Activated CD4-positive, alpha-beta T cell treated with anti-CD3 and anti-CD28 coated beads, Interleukin-2, amount 50 U/mL, for 48 hours (primary cell): ENCODE measurements at regions not wholly inside any gene's neighbourhood (a gene's known extent, or its start where the extent isn't known, plus 50 kb on each side); places are given as distances from the start of the nearest gene placed in this dataset.
"Not testable (repeated sequence)": the region's sequence is repeated elsewhere in the genome, so short reads cannot be mapped to it uniquely, and the experiment has no call there.

ENCODE experiments used
- DNase-seq, 2 experiments: peaks; one replicate each; pipeline ENCODE4 v3.0.0-alpha.2; 2020

DNA sequence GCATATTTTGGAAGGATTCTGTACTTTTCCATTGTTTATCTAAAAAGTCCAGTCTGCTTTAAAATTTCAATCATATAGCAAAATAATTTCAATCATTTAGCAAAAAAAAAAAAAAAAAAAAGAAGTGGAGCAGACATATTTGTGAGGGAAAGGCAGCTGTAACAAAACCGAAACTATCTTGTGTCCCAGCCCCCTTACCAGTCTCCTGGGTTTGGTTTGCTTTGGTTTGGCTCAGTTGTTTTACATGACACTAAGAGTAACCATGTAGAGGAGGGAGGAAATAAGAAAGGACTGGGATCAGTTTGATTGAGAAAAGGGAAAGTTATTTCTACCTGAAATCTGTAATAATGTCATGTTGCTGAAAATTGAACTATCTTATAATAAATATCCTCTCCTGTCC is 158.8 kb upstream of the GADL1 start:
- DNase-seq, result no peak

DNA sequence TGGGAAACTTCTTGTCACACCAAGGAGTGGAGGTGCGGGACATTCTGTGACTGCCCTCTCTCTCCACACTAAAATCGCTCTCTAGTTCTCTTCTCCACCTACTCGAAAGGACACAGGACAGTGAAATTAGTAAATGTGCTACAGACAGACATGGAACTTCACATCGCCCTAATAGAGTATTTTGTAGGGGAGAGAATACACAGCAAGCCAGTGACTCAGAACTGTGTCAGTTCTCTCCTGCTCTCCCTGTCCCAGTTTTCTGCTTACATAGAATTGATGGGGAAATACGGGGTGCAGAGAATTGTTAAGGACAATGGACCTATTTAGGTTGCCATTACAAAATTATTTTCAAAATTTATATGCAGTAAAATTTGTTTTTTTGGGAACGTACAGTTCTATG is 159.6 kb upstream of the GADL1 start:
- no peak for DNase-seq

DNA sequence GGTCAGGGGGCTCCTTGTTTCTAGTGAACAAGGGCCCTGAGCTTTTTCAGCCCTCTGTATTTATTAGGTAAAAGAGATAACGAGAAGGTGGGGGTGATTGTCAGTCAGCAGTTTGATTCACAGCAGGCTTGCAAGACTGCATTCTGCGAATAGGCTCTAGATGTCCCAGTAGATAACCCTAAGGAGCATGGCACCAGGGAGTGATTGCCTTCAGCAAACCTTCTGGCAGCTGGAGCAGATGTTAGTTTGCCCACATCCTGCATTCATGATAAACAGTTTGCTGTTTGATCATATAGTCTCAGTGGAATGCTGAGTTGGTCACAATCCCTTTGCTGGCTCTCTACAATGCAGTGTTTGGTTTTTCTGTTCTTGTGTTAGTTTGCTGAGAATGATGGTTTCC is 161.3 kb upstream of the GADL1 start:
- DNase-seq, result no peak

DNA sequence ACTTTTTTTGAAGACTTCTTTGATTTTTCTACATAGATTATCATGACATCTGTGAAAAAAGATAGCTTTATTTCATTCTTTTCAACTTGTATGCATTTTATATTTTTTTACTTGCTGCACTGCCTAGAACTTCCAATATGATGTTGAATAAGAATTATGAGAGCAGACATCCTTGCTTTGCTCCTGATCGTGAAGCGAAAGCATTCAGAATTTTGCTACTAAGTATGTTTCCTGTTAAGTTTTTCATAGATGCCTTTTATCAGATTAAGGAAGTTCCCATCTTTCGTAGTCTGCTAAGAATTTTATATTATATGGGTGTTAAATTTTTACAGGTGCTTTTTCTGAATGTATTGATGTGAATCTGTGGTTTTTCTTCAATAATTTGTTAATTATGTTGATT is 163.4 kb upstream of the GADL1 start:
- no peak for DNase-seq

DNA sequence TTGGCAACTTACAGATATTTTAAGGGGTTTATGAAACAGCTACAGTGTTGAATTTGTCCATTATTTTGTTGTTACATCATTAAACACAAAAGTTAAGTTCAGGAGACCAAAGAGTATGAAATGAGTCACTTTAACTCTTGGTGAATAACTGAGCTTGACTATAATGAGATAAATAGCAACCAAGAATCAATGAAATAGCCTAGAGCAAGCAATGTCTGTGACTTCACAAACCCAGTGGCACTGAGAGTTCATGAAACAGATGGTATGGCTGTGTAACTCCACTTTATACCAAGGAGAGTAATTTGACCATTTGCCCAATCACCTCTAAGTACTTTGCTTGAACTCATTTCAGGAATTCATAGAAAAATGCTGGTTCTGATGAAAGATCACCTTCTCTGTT is 169.6 kb upstream of the GADL1 start:
- no peak for DNase-seq

DNA sequence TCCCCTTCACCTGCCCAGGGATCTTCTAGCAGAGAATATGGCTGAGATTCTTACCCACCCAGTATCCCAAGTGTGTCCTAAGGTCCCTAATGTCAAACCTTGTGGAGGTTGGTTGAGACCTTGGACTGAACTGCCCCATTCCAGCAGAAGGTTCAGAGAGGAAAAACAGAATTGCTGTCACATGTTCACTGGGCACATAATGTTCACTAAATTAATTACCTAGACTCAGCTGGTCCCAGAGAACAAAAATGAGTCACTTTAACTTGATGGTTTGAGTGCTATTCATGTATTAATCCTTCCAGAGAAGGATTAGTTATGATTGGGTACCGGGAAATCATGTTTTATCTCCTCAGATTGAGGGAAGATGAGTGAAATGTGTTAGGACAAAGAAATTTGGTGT is 171.3 kb upstream of the GADL1 start:
- DNase-seq, result no peak

DNA sequence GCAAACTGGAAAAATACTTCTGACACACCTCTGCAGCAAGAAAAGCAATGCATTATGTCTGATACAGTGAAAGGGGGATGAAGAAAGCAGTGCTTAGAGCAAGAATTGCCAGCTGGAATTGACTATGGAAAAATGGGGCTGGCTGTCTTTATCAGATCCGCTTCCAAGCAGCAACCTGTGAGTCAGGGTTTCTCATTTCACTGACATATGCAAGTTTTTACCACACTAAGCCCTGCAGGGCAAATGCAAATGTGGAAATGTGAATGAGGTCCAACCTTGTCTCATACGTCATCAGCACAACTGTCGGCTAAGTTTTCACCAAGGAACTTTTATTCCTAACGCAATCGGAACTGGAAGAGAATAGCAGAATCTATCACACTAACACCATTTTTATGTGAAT is 172.5 kb upstream of the GADL1 start:
- no peak for DNase-seq

DNA sequence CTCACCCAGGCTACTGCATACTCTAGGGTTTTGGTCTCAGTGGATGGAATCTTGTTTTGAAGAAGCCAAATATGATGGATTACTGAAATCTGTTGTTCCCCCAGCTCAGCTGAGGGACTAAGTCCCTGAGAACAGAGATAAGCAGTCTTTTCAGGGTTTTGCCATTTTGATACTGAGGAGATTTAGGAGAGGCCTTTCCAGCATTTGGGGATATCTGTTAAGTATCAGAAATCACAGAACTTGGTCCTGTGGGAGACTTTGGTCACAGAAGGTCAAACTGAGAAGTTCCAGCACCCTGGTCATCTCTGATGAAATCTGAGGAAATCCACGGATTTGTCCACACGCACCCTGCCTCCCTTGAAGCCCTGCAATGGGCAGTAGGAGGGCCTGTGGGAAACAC is 181.0 kb upstream of the GADL1 start:
- no peak for DNase-seq

DNA sequence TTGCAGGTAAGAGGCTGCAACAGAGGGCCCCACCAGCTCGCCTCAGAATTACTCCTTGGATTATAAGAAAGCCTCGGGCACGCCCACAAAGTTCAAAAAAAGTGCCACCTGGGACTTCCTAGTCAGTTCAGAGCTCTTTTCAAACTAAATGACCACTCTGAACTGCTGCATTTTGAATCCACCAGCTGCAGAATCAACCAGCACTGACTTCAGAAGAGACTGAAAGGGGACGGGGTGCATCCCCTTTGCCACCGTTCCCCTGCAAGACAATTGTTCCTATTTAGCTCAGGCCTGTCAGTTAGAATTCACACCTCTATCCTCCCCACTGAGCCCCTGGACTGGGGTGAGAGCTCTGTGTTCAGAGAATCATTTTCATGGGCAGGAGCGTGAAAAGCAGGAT is 181.4 kb upstream of the GADL1 start:
- no peak for DNase-seq

DNA sequence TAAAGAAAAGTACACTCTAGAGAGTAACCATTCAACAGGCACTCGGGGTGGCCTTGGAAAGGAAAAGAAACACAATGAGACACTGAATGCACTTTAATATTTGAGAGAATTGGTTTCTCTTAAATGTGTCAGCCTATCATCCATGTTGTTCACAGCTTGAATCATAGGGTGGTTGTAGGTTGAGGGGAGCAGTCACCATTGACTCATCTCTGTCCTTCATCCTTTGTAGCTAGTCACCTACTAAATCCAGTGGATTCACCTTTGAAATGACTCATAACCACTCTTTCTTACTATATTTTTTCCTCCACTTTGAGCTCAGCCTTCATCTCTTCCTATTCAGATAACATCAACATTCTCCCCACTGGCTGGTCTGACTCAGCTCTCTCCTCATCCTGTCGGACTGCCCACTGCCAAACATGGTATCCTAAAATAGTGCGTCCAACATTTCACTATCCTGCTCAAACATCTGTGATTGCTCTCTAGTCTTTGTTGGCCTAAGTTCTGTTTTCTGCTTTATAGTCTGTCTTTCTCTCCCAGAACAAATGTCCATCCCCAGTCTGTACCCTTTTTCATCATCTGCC is 182.7 kb upstream of the GADL1 start:
- peak; percentile 40 to 61 for DNase-seq

DNA sequence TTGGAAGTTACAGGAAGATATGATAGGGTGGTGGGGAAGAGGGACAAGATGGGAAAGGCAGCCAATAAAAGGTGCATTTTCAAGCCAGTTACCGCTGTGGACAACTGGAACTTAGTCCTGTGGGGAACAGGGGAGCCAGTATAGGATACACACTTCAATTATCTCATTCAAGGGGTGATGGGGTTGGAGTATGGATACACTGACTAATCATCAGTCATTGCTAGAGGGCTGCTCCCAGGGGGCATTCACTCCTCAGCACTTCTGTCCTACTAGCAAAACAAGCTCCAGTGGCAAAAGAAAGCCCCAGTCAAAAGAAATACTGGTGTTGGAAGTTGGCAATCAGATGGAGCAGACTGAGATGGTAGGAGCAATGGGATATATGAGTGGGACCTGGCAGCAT is 183.4 kb upstream of the GADL1 start:
- DNase-seq, result no peak

DNA sequence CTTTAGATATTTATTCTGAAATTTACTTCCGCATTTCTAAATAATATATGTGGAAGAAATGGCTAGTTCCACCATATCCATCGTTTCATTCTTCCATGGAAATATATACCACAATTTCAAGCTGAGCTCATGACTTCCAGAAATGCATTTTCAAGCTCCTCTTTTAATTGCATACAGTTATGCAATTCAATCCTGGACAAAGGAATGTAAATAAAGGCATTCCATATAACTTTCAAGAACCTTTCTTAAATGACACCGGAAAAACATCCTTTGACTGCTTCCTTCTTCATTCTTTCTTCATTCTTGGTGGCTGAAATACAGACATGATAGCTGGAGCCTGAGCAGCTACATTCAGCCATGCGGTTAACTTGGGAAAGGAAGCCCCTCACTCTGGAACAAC is 185.2 kb upstream of the GADL1 start:
- DNase-seq, result no peak

DNA sequence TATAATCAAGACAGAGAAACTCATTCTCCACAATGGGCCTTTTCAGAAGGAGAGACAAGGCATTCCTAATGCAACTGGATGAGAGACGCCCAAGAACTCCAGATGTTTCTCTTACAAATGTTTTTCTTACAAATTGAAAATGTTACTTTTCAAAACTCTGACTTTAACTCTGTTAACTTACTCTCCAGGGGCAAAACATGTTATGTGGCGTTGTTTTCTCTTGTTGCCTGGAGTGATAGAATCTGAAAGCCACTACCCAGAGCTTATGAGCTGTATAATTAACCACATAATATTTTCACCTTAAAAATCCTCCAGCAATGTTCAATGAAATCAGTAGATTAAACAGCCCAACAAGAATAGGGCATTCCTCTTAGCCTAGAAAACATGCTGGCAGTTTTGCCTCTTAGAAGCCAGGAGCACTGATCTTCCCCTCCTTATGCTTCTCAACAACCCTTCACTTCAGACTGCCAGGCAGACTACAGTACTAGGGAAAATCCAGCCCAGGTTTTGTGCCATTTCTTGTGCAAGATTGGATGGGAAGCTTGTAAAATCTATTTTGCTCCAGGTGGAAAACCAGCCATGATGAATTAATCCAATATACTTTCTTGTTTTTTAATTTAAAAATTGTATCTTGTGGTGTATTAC is 186.7 kb upstream of the GADL1 start:
- no peak for DNase-seq

DNA sequence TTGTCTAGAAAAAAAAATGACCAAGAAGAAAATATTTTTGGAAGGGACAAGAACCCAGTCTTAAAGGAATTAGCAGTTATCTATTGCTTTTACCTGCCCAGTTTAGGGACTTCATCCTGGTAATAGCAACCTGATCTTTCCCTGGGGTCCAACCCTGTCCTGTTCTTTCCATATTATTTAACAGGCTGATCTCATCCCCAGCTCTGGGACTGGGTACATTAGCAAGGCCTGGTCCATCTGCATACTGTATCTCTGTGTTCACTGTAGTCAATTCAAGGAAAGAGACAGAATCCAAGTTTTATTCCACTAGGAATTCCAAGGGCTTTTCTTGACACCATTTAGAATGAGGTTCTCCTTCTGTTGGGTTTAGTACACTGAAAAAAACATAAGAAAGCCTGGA is 191.7 kb upstream of the GADL1 start:
- no peak for DNase-seq

DNA sequence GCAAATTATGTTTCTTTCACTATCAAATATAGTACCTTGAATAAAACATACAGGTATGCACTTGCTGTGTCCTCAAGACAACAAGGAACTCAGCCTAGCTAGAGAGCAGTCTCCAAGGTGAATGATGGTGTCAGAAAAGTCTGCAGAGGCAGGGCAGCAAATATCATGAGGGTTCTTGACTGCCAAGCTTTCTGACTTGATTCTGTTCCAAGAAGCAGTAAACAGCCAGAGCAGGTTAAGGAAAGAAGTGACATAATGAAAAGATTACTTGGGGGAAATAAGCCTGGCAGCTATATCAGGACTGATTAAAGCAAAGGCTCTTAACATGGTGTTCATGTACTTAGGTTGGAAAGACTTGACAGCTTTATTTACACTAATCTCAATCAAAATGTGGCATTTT is 192.2 kb upstream of the GADL1 start:
- no peak for DNase-seq

DNA sequence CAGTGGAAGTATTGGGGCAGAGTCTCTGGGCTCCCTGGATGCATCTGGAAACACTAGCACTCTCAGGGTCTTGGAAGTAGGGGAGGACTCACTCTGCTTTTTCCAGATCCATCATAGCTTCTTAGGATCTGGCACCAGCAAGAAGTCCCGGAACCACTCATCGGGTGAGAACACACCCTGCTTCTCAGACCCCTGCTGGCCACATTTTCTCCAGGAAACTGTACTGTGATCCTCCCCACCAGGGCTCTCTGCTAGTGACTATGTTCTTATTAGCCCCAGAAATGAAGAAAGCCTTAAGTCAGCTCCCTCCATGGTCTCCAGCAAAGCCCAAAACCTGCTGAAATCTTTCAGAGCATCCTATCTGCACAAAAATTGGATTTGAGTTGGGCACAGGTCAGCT is 197.3 kb upstream of the GADL1 start:
- DNase-seq, result no peak

DNA sequence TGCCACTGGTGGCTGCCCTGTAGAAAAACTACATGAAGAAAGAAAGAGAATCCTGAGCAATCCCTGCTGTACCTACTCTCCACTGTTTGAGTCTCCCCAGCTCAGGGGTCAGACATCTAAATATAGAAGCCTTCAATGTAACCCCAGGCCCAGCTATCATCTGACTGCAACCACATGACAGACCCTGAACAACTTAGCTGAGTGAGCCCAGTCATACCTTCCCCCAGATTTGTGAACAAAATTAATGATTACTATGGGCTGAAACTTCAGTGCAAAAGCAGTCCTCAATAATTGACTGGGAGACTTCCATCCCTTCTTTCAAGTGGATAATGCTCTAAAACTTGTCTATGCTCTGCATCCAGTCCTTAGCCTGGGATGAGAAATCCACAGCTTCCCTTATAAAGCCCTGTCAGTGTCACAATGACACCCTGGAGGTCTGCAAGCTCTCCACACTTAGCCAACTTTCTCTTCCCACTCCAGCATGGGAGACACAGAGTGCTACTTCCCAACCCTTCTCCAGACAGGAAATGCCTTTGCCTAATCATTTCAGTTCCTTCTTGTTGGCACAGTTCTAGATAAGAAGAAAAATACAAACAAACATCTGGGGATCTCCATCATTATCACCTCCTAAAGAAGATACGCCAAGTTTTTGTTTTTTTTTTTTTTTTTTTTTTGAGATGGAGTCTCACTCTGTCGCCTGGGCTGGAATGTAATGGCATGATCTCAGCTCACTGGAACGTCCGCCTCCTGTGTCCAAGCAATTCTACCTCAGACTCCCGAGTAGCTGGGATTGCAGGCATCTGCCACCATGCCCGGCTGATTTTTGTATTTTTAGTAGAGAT is 198.5 kb upstream of the GADL1 start:
- DNase-seq, result no peak

DNA sequence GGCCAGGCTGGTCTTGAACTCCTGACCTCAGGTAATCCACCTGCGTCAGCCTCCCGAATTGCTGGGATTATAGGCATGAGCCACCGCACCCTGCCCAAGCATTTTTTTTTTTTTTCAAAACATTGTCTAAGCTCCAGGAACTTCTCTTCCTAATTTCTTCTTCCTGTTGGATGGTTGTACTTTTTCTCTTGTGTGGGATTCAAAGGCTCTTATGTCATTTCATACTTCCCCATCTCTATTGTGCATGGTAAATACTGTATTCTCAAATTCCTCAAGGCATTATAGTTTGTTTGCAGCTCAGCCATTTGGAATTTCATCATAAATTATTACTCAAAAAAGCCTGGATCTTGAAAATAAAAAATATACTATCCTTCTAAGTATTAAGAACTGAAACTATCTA is 199.1 kb upstream of the GADL1 start:
- DNase-seq, result no peak

DNA sequence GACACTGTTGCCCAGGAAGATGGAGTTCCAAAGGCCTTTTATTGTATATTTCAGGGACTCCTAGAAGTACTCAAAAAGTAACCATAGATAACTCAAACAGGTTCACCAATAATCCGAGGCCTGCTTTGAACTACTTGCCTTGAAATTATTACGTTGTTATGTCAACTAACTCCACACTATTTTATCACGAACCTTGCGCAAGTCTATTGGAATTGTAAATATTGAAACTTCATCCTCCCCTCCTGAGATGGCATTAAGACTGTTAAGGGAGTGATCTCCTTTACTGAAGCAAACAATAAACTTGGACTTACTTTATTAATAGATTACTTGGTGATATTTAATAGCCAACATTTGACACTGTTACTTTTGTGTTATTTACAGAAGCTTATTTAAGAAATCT is 199.6 kb upstream of the GADL1 start:
- no peak for DNase-seq

DNA sequence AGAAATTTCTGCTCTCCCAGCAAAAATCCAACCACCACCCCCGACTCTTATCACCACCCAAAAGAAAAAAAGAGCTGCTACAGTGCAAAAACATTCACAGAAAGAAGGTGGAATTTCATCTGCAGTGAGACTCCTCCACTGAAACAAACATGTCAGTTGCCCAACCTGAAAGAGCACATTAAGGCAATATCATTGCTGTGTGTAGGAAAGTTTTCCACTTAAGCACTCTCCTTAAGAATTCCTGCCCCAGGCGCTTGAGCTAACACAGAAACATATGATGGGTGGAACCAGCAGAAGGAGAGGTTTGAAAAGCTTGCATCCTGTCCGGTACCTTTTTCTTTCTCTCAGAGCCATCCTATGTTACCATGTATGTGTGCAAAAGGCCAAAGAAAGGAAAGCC is 200.8 kb upstream of the GADL1 start:
- no peak for DNase-seq

DNA sequence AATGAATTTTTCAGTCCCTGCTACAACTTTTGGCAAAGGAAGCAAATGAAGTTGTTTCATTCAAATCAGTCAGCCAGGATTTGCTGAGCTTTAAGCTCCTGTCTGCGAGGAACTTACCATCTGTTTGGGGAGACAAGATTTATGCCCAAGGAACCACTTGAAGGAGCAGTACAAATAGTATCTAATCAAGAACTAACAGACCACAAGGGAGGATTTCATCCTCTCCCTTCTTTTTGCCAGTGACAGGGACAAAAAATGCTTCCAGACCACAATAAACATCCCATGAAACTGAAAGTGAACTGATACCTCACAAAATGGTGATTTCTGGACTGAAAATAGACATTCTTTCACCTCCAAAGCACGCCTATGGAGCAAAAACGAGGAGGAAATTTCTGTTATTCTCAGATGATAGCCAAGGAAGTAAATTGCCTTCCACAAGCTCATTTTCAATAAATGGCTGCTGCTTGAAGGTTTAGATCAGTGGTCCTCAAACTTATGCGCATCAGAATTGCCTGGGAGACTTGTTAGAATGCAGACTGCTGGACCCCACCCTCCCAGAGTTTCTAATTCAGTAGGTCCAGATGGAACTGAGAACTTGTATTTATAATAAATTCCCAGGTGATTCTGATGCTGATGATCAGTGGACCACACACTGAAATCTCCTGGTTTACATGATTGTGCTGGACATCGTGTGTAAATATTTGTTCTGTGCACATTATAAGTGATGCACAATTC is 202.4 kb upstream of the GADL1 start:
- no peak for DNase-seq

DNA sequence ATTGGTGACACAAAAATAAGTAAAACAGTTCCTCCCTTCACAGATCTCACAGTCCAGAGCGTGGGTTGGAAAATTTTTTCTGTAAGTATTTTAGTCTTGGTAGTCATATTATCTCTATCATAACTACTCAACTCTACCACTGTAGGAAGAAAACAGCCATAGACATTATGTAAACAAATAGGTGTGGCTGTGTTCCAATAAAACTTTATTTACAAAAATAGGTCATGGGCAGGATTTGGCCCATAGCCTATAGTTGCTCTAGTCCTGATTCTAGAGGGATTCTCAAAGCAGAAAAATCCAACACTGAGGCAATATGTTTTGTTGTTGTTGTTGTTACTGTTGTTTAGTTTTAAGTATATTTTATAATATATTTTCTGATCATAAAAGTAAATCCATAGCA is 206.1 kb upstream of the GADL1 start:
- DNase-seq, result no peak

DNA sequence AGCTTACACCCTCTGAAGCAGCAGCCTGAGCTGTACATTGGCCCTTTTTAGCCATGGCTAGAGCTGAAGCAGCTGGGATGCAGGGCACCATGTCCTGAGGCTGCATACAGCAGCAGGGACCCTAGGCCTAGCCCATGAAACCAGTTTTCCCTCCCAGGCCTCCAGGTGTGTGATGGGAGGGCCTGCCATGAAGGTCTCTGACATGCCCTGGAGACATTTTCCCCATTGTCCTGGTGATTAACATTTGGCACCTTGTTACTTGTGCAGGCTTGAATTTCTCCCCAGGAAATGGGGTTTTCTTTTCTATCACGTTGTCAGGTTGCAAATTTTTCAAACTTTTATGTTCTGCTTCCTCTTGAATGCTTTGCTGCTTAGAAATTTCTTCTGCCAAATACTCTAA is 206.8 kb upstream of the GADL1 start:
- DNase-seq, result not testable (repeated sequence)
